Stomach smooth muscle (tissue), 2 donors: ENCODE measurements at regions not wholly inside any gene's neighbourhood (a gene's known extent, or its start where the extent isn't known, plus 50 kb on each side); places are given as distances from the start of the nearest gene placed in this dataset.

Experiments used
- H3K27ac ChIP-seq: one replicate; pipeline ENCODE4 v1.7.0; 2013; ENCODE audit warnings: mild to moderate bottlenecking, low read length, inconsistent platforms
- H3K27me3 ChIP-seq, 2 donors: one replicate each; pipeline ENCODE4 v1.7.0; 2013; ENCODE audit warnings: low read length in 2 of 2; ENCODE audit not compliant: insufficient read depth in 2 of 2, control insufficient read depth in 1 of 2
- H3K36me3 ChIP-seq, 2 donors: one replicate each; pipeline ENCODE4 v1.7.0; 2013; ENCODE audit warnings: low read length in 2 of 2; ENCODE audit not compliant: control insufficient read depth in 2 of 2, insufficient read depth in 2 of 2
- H3K4me1 ChIP-seq: one replicate; pipeline ENCODE4 v1.7.0; 2013; ENCODE audit warnings: low read length; ENCODE audit not compliant: control insufficient read depth, insufficient read depth
- H3K4me3 ChIP-seq, 2 donors: one replicate each; pipeline ENCODE4 v1.7.0; 2013; ENCODE audit warnings: low read length in 2 of 2
- H3K9ac ChIP-seq, 2 donors: one replicate each; pipeline ENCODE4 v1.7.0; 2013; ENCODE audit warnings: low read length in 2 of 2, mild to moderate bottlenecking in 1 of 2
- H3K9me3 ChIP-seq, 2 donors: one replicate each; pipeline ENCODE4 v1.7.0; 2013; ENCODE audit warnings: low read length in 2 of 2; ENCODE audit not compliant: control insufficient read depth in 2 of 2
- donor health status: healthy.
- donor health status: Pancreatic carcinoma.

DNA sequence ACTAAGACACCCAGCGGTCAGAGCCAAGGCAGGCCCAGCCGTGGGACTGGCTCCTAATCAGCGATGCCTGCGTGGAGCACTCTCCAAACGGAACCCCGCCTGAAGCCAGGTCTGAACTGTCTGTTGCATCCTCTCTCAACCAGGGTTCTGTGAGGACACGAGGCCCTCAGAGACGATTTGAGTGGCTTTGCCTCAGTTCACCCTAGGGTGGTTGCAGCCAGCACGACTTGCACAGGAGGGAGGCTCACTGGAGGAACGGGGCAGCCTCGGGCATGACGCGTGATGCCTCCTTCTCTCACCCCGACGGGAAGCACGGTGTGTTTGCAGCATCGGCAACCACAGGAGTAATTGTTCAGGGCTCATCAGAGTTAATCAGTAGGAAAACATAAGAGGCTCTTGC lies 336.4 kb downstream of the EIPR1 start:
- Histone ChIP-seq H3K9me3 (no peaks in the 10 kb centered on the region), H3K27ac (no peak overlapping the region), H3K36me3 (no peaks in the 10 kb centered on the region), H3K27me3 (peaks cover 2 to 3% of the 10 kb centered on the region in 2 donors), H3K4me1 (no peaks in the 10 kb centered on the region), H3K4me3 (no peak overlapping the region), H3K9ac (no peak overlapping the region)

- H3K27ac ChIP-seq: no peak overlapping the region
- no peak overlapping the region for H3K4me3 ChIP-seq
- no peak overlapping the region for H3K9ac ChIP-seq
- H3K36me3 ChIP-seq: no peaks in the 10 kb centered on the region
- H3K27me3 ChIP-seq: peaks cover 2 to 3% of the 10 kb centered on the region in 2 donors
- no peaks in the 10 kb centered on the region for H3K4me1 ChIP-seq
- no peaks in the 10 kb centered on the region for H3K9me3 ChIP-seq
These were observed 337.0 kb downstream of the EIPR1 start for GRCh38 chr2:3040496-3041140.

GRCh38 chr2:3040066-3040428 lies 337.6 kb downstream of the EIPR1 start:
- peaks cover 2 to 3% of the 10 kb centered on the region in 2 donors for H3K27me3 ChIP-seq
- H3K9me3 ChIP-seq: no peaks in the 10 kb centered on the region
- no peak overlapping the region for H3K27ac ChIP-seq
- H3K4me1 ChIP-seq: no peaks in the 10 kb centered on the region
- H3K36me3 ChIP-seq: no peaks in the 10 kb centered on the region
- H3K4me3 ChIP-seq: no peak overlapping the region
- no peak overlapping the region for H3K9ac ChIP-seq

- Histone ChIP-seq H3K36me3 (no peaks in the 10 kb centered on the region), H3K4me3 (no peak overlapping the region), H3K27me3 (peaks cover 2 to 3% of the 10 kb centered on the region in 2 donors), H3K4me1 (no peaks in the 10 kb centered on the region), H3K9me3 (no peaks in the 10 kb centered on the region), H3K9ac (no peak overlapping the region), H3K27ac (no peak overlapping the region)
These were observed 338.2 kb downstream of the EIPR1 start for GRCh38 chr2:3039188-3040065.

DNA sequence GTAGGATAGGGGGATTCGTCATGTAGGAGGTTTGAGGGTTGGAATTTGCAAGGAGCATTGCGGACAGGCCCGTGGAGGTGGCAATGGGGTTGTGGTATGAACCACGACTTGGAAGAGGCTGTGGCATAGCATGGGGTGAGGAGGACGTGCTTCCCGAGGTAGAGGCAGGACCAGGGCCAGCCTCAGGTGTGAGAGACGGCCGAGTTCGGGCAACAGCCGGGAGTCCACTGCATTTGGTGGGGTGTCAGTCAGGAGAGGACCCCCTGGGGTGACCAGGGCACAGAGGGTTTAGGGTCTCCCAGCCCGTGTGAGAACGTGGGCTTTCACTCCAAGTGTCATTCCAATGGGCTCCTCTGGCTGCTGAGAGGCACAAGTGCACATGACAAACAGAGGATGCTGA lies 339.0 kb downstream of the EIPR1 start:
- Histone ChIP-seq H3K27me3 (peaks cover 2 to 3% of the 10 kb centered on the region in 2 donors), H3K4me3 (no peak overlapping the region), H3K9ac (no peak overlapping the region), H3K4me1 (no peaks in the 10 kb centered on the region), H3K9me3 (no peaks in the 10 kb centered on the region), H3K36me3 (no peaks in the 10 kb centered on the region), H3K27ac (no peak overlapping the region)

DNA sequence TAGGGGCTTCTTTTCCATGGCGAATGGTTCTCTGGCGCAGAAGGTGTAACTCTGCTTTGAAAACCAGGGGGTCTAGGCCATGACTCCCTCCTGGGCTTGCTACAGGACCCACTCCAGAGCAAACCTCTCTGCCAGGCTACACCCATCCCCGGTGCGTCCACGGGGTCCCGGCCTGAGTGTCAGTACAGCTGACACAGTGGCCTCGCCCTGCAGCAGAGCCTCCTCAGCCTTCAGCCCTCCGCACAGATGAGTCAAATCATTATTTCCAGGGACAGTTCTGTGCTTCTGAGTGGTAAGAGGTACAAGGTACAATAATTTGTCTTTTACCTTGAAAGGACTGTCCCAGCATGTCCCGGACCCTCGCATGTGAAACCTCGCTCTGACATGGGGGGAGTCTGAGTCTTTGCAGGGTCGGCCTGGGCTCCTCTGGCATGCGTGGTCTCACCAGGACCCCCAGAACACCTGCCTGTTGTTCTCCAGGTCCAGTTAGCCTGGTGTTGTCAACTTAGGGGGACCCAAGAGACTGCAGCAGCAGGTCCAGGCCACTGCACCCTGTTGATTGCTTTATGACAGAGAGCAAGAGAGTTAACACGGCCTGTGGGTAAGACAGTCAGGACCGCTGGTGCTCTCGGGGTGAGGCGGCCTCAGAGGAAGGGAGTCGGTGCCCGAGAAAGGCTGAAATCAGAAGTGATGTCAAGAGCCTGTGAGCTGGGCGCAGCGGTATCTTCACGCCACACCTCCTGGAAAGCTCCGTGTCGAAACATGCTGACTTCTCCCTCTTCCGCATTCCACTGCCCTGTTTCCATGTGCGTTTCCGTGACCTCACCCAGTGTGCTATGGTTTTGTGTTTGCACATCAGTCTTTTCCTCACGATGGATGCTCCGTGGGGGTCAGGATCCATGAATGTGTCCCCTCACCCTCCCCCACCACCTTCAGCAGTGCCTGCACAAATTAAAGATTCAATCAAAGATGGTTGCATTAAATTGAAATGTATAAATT lies 340.1 kb downstream of the EIPR1 start:
- peaks cover 2 to 3% of the 10 kb centered on the region in 2 donors for H3K27me3 ChIP-seq
- H3K27ac ChIP-seq: no peak overlapping the region
- H3K9me3 ChIP-seq: no peaks in the 10 kb centered on the region
- H3K4me1 ChIP-seq: no peaks in the 10 kb centered on the region
- H3K36me3 ChIP-seq: no peaks in the 10 kb centered on the region
- H3K9ac ChIP-seq: no peak overlapping the region
- no peak overlapping the region for H3K4me3 ChIP-seq

GRCh38 chr2:3036432-3037125 lies 341.0 kb downstream of the EIPR1 start:
- H3K4me3 ChIP-seq: no peak overlapping the region
- H3K9me3 ChIP-seq: no peaks in the 10 kb centered on the region
- no peak overlapping the region for H3K27ac ChIP-seq
- no peak overlapping the region for H3K9ac ChIP-seq
- no peaks in the 10 kb centered on the region for H3K36me3 ChIP-seq
- H3K27me3 ChIP-seq: peaks cover 0 to 3% of the 10 kb centered on the region in 2 donors
- no peaks in the 10 kb centered on the region for H3K4me1 ChIP-seq

GRCh38 chr2:3035385-3036050 lies 342.1 kb downstream of the EIPR1 start:
- Histone ChIP-seq H3K27me3 (peaks cover 0 to 2% of the 10 kb centered on the region in 2 donors), H3K9ac (no peak overlapping the region), H3K4me3 (no peak overlapping the region), H3K27ac (no peak overlapping the region), H3K4me1 (no peaks in the 10 kb centered on the region), H3K36me3 (no peaks in the 10 kb centered on the region), H3K9me3 (peaks cover 0 to 3% of the 10 kb centered on the region in 2 donors)

GRCh38 chr2:3034856-3035255 lies 342.8 kb downstream of the EIPR1 start:
- Histone ChIP-seq H3K27ac (no peak overlapping the region), H3K9me3 (peaks cover 0 to 4% of the 10 kb centered on the region in 2 donors), H3K4me3 (no peak overlapping the region), H3K36me3 (no peaks in the 10 kb centered on the region), H3K9ac (no peak overlapping the region), H3K27me3 (no peaks in the 10 kb centered on the region), H3K4me1 (no peaks in the 10 kb centered on the region)
